Kidney (tissue), 13 donors: ENCODE measurements at regions not wholly inside any gene's neighbourhood (a gene's known extent, or its start where the extent isn't known, plus 50 kb on each side); places are given as distances from the start of the nearest gene placed in this dataset.
"Not testable (repeated sequence)": the region's sequence is repeated elsewhere in the genome, so short reads cannot be mapped to it uniquely, and the experiment has no call there.

Source experiments
- DNase-seq, 5 donors: peaks; one replicate each; pipeline ENCODE4 v3.0.0-alpha.2; 2013 to 2020
- FAIRE-seq: peaks from 2 replicates; lab custom pipeline; 2012; peaks lifted over from hg19 to GRCh38; lab: Jason Lieb, UNC
- H3K27ac ChIP-seq, 2 donors: one replicate each; pipeline ENCODE4 v1.7.0; 2013; ENCODE audit warnings: low read depth in 2 of 2, low read length in 2 of 2, inconsistent platforms in 1 of 2
- H3K27me3 ChIP-seq: one replicate; pipeline ENCODE4 v1.7.1; 2013; ENCODE audit warnings: low read length, inconsistent platforms; ENCODE audit not compliant: control insufficient read depth, insufficient read depth
- H3K36me3 ChIP-seq, 3 donors: one replicate each; pipeline versions ENCODE4 v1.7.0 to v1.7.1; 2013; ENCODE audit warnings: low read length in 3 of 3, control low read depth in 1 of 3, inconsistent platforms in 1 of 3; ENCODE audit not compliant: insufficient read depth in 3 of 3, control insufficient read depth in 2 of 3
- H3K4me1 ChIP-seq, 3 donors: one replicate each; pipeline versions ENCODE4 v1.7.0 to v1.7.1; 2013; ENCODE audit warnings: low read length in 3 of 3, inconsistent platforms in 1 of 3, low read depth in 1 of 3; ENCODE audit not compliant: control insufficient read depth in 2 of 3, insufficient read depth in 2 of 3
- H3K4me3 ChIP-seq, 3 donors: one replicate each; pipeline versions ENCODE4 v1.7.0 to v1.8.1; 2013; ENCODE audit warnings: low read length in 3 of 3, control low read depth in 1 of 3, inconsistent platforms in 1 of 3
- H3K9ac ChIP-seq, 3 donors: one replicate each; pipeline versions ENCODE4 v1.7.0 to v1.7.1; 2013; ENCODE audit warnings: low read length in 3 of 3, control low read depth in 1 of 3, inconsistent platforms in 1 of 3
- H3K9me3 ChIP-seq, 3 donors: one replicate each; pipeline versions ENCODE4 v1.7.0 to v1.7.1; 2013; ENCODE audit warnings: low read length in 3 of 3, control low read depth in 1 of 3, inconsistent platforms in 1 of 3; ENCODE audit not compliant: control insufficient read depth in 2 of 3, insufficient read depth in 1 of 3
- CTCF ChIP-seq: IDR thresholded peaks from 3 replicates; pipeline ENCODE4 v1.5.1; 2012; ENCODE audit warnings: mild to moderate bottlenecking, moderate library complexity, borderline replicate concordance; ENCODE audit not compliant: insufficient read depth; ENCODE audit errors: extremely low read depth
- intact Hi-C: fragments of 100-400 bp; cut with DNase I; formaldehyde crosslinking; loops from one replicate; pipeline ENCODE4 v1.11.1; 2022
- donor health status: control.
- donor health status: control.
- donor health status: control.
- donor health status: control.
- donor health status: control.
- donor health status: DM: yes; HTN: yes; CAD: no.
- donor health status: Normal renal cell carcinoma (clear cell type).

- intact Hi-C loops: no loop called here
- H3K4me3 ChIP-seq: no peak overlapping the region
- peaks cover 0 to 9% (median 0%) of the 10 kb centered on the region in 3 donors for H3K9me3 ChIP-seq
- no peak overlapping the region for H3K9ac ChIP-seq
- DNase-seq: no peak
- H3K27me3 ChIP-seq: no peaks in the 10 kb centered on the region
- no peak for TF ChIP-seq CTCF
- no peak for FAIRE-seq
- H3K36me3 ChIP-seq: no peaks in the 10 kb centered on the region
- H3K27ac ChIP-seq: no peak overlapping the region
- no peaks in the 10 kb centered on the region for H3K4me1 ChIP-seq
Measured at GRCh38 chr4:85028910-85029309, 62.4 kb upstream of the WDFY3 start.

- H3K9me3 ChIP-seq: peaks cover 0 to 9% (median 0%) of the 10 kb centered on the region in 3 donors
- H3K27me3 ChIP-seq: no peaks in the 10 kb centered on the region
- no peak overlapping the region for H3K27ac ChIP-seq
- H3K4me1 ChIP-seq: no peaks in the 10 kb centered on the region
- FAIRE-seq: no peak
- H3K9ac ChIP-seq: no peak overlapping the region
- H3K4me3 ChIP-seq: no peak overlapping the region
- no peak for TF ChIP-seq CTCF
- intact Hi-C loops: no loop called here
- DNase-seq: no peak
- no peaks in the 10 kb centered on the region for H3K36me3 ChIP-seq
Measured at GRCh38 chr4:85029453-85029852, 63.0 kb upstream of the WDFY3 start.

- intact Hi-C loops: no loop called here
- no peak overlapping the region for H3K9ac ChIP-seq
- FAIRE-seq (no peak), DNase-seq (no peak)
- H3K4me1 ChIP-seq: no peaks in the 10 kb centered on the region
- H3K36me3 ChIP-seq: no peaks in the 10 kb centered on the region
- no peaks in the 10 kb centered on the region for H3K27me3 ChIP-seq
- no peak for TF ChIP-seq CTCF
- H3K27ac ChIP-seq: no peak overlapping the region
- no peak overlapping the region for H3K4me3 ChIP-seq
- peaks cover 0 to 9% (median 0%) of the 10 kb centered on the region in 3 donors for H3K9me3 ChIP-seq
Measured at GRCh38 chr4:85030156-85030555, 63.7 kb upstream of the WDFY3 start.

- H3K27me3 ChIP-seq, H3K36me3 ChIP-seq, DNase-seq, H3K9ac ChIP-seq, H3K27ac ChIP-seq, H3K9me3 ChIP-seq, H3K4me1 ChIP-seq, FAIRE-seq, intact Hi-C loops, H3K4me3 ChIP-seq: not testable (repeated sequence)
Measured at GRCh38 chr4:85033838-85034237, 67.3 kb upstream of the WDFY3 start.
